ENCODE measurements at regions not wholly inside any gene's neighbourhood (a gene's known extent, or its start where the extent isn't known, plus 50 kb on each side); places are given as distances from the start of the nearest gene placed in this dataset.
"Not testable (repeated sequence)": the region's sequence is repeated elsewhere in the genome, so short reads cannot be mapped to it uniquely, and the experiment has no call there.

DNA sequence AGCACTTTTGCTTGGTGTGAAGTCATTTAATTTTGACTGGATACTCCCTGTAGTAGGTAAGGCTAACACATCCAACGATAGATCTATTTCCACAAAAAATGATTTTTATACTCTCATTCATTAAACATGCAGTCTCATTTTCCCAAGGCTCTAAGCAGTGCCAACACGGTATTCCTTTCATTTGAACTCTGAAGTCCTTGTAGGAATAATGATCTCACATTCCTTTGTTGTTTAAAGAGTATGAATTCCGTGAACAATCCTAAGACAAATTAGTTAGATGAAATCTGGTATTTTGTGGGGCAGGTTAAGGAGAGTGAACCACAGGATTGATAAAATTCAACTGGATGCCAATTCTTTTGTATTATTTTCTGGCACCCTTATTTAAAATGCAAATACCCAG, 66.6 kb downstream of the LACC1 start:
- Histone ChIP-seq H3K4me3 (ENCODE audit: low read depth in 1 of 2, low read length in 1 of 2) (no peak overlapping the region), H3K36me3 (no peaks in the 10 kb centered on the region), H3K9me3 (no peaks in the 10 kb centered on the region), H3K27me3 (no peaks in the 10 kb centered on the region), H3K4me1 (ENCODE audit: control insufficient read depth in 1 of 2, insufficient read depth in 1 of 2, low read depth in 1 of 2, low read length in 1 of 2) (no peaks in the 10 kb centered on the region), H3K27ac (no peak overlapping the region)
- TF ChIP-seq, protein P1, sequence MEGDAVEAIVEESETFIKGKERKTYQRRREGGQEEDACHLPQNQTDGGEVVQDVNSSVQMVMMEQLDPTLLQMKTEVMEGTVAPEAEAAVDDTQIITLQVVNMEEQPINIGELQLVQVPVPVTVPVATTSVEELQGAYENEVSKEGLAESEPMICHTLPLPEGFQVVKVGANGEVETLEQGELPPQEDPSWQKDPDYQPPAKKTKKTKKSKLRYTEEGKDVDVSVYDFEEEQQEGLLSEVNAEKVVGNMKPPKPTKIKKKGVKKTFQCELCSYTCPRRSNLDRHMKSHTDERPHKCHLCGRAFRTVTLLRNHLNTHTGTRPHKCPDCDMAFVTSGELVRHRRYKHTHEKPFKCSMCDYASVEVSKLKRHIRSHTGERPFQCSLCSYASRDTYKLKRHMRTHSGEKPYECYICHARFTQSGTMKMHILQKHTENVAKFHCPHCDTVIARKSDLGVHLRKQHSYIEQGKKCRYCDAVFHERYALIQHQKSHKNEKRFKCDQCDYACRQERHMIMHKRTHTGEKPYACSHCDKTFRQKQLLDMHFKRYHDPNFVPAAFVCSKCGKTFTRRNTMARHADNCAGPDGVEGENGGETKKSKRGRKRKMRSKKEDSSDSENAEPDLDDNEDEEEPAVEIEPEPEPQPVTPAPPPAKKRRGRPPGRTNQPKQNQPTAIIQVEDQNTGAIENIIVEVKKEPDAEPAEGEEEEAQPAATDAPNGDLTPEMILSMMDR (IDR thresholded peaks at IDR 0.05): no peak

DNA sequence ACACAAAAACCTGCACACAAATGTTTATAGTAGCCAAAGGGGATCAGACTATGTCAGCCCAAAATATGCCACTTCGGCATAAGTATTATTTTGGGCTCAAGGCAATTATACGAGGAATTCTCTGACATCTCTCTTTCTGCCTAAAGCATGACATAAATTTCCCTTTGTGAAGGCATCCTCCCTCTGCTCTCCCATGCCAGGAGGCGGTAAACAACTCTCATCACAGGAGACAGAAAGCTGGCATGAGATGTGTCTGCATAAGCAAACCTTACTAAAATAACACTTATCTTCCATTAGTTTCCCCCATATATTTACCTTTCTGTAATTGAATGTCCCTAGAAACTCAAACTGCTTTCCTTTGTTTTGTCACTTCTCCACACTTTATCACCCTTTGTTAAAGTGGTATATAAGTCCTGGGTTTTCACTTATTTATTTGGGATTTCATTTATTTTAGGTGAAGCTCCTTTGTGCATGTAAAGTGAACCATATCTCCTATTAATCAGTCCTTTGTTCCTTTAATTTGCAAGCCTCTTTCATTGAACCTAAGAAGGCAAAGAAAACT, 68.3 kb downstream of the LACC1 start:
- Histone ChIP-seq H3K4me1 (ENCODE audit: control insufficient read depth in 1 of 2, insufficient read depth in 1 of 2, low read depth in 1 of 2, low read length in 1 of 2) (no peaks in the 10 kb centered on the region), H3K4me3 (ENCODE audit: low read depth in 1 of 2, low read length in 1 of 2) (no peak overlapping the region)

DNA sequence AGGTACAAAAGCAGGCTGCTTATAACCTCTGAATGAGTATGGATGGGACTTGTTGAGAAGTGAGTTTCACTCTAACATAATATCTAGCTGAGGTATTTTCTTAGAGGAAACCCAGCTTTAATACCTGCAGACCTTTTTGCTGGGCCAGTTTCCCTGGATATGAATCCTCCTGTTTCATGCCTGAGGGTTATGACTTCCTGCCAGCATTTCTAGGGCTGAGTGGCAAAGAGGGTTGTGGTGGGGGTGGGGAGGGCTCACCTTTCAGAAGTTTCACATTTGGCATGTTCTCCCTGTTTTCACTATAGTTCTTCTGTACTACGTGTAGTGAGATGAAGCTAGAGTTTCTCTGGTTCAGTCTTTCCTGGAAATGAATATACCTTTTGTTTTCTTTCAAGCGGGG, 73.7 kb downstream of the LACC1 start:
- Histone ChIP-seq H3K27me3 (no peaks in the 10 kb centered on the region), H3K4me1 (ENCODE audit: control insufficient read depth in 1 of 2, insufficient read depth in 1 of 2, low read depth in 1 of 2, low read length in 1 of 2) (no peaks in the 10 kb centered on the region), H3K36me3 (no peaks in the 10 kb centered on the region), H3K27ac (no peak overlapping the region), H3K9me3 (no peaks in the 10 kb centered on the region), H3K4me3 (ENCODE audit: low read depth in 1 of 2, low read length in 1 of 2) (no peak overlapping the region)
- TF ChIP-seq, protein P1 (IDR thresholded peaks at IDR 0.05): no peak

More for the DNA sequence above, 68.3 kb downstream of the LACC1 start:
- Histone ChIP-seq H3K36me3 (no peaks in the 10 kb centered on the region), H3K27ac (no peak overlapping the region), H3K27me3 (no peaks in the 10 kb centered on the region), H3K9me3 (no peaks in the 10 kb centered on the region)
- TF ChIP-seq, protein P1 (IDR thresholded peaks at IDR 0.05): no peak

DNA sequence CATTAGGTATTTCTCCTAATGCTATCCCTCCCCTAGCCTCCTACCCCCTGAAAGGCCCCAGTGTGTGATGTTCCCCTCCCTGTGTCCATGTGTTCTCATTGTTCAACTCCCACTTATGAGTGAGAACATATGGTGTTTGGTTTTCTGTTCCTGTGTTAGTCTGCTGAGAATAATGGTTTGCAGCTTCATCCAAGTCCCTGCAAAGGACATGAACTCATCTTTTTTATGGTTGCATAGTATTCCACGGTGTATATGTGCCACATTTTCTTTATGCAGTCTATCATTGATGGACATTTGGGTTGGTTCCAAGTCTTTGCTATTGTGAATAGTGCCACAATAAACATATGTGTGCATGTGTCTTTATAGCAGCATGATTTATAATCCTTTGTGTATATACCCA, 77.3 kb downstream of the LACC1 start:
- H3K9me3 ChIP-seq; H3K4me1 ChIP-seq (ENCODE audit: control insufficient read depth in 1 of 2, insufficient read depth in 1 of 2, low read depth in 1 of 2, low read length in 1 of 2); H3K27me3 ChIP-seq: not testable (repeated sequence)

DNA sequence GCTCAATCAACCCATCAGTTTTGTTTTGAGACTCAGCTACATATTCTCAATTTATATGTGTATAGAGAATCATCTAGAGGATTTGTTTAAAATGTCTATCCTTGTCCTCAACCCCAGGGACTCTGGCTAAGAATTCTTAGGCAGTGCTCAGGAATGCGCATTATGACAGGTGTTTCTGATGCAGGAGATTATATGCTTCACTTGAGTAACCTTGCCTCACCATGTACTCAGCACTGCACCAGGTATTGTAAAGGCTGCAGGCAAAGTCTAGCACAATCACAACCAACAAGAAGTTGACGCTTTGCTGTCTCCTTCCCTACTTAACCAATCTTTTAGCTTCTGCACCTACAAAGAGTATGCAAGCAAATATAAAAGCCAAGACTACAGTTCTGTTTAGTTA, 79.6 kb downstream of the LACC1 start:
- Histone ChIP-seq H3K27me3 (no peaks in the 10 kb centered on the region), H3K4me1 (ENCODE audit: control insufficient read depth in 1 of 2, insufficient read depth in 1 of 2, low read depth in 1 of 2, low read length in 1 of 2) (no peaks in the 10 kb centered on the region), H3K27ac (no peak overlapping the region), H3K4me3 (ENCODE audit: low read depth in 1 of 2, low read length in 1 of 2) (no peak overlapping the region), H3K36me3 (no peaks in the 10 kb centered on the region), H3K9me3 (no peaks in the 10 kb centered on the region)
- TF ChIP-seq, protein P1 (IDR thresholded peaks at IDR 0.05): no peak

More for the DNA sequence above, 77.3 kb downstream of the LACC1 start:
- not testable (repeated sequence) for H3K27ac ChIP-seq; H3K36me3 ChIP-seq; H3K4me3 ChIP-seq (ENCODE audit: low read depth in 1 of 2, low read length in 1 of 2)

DNA sequence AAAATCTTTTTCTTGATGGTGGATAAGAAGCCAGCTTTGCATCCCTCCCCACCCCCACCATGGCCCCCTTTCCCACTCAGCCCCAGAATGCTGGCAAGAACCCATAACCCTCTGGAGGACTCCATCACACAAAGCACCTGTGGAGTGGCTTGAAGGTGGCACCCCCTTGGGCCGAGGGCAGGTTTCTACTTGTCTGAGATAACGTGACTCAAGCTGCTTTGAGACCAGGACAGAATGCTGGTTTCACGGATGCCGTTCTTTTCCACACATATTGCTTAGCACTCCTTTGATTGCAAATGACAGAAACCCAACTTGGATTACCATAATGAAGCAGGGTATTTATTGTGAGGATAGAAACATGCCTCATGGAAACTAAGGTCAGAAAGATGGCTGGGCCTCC, 82.2 kb downstream of the LACC1 start:
- Histone ChIP-seq H3K27me3 (no peaks in the 10 kb centered on the region), H3K4me3 (ENCODE audit: low read depth in 1 of 2, low read length in 1 of 2) (no peak overlapping the region), H3K27ac (no peak overlapping the region), H3K9me3 (no peaks in the 10 kb centered on the region), H3K36me3 (no peaks in the 10 kb centered on the region), H3K4me1 (ENCODE audit: control insufficient read depth in 1 of 2, insufficient read depth in 1 of 2, low read depth in 1 of 2, low read length in 1 of 2) (no peaks in the 10 kb centered on the region)
- TF ChIP-seq, protein P1 (IDR thresholded peaks at IDR 0.05): no peak

Data from neutrophil (primary cell).